Muscle of back (tissue), 3 donors: ENCODE measurements at regions not wholly inside any gene's neighbourhood (a gene's known extent, or its start where the extent isn't known, plus 50 kb on each side); places are given as distances from the start of the nearest gene placed in this dataset.

Experiments used
- DNase-seq, 3 donors: peaks; one replicate each; pipeline versions ENCODE4 v3.0.0 to v3.0.0-alpha.2; 2013

- no peak for DNase-seq
Measured at GRCh38 chr13:78981913-78982312, 323.0 kb upstream of the OBI1 start.

- DNase-seq = no peak
Measured at GRCh38 chr13:78979349-78979748, 320.4 kb upstream of the OBI1 start.

- DNase-seq = peak; percentile 40 to 73 (median 56)
Measured at GRCh38 chr13:78978381-78978998, 319.5 kb upstream of the OBI1 start.

GRCh38 chr13:78977311-78977710 is 318.4 kb upstream of the OBI1 start:
- DNase-seq = no peak

GRCh38 chr13:78976696-78977095 is 317.7 kb upstream of the OBI1 start:
- no peak for DNase-seq

GRCh38 chr13:78972561-78972960 is 313.6 kb upstream of the OBI1 start:
- no peak for DNase-seq

- no peak for DNase-seq
Measured at GRCh38 chr13:78971355-78972025, 312.5 kb upstream of the OBI1 start.

- DNase-seq = no peak
Measured at GRCh38 chr13:78960881-78961280, 301.9 kb upstream of the OBI1 start.

GRCh38 chr13:78958006-78958405 is 299.1 kb upstream of the OBI1 start:
- DNase-seq = peak in 2 of 3 donors; percentile 4 to 31

GRCh38 chr13:78940455-78941130 is 281.6 kb upstream of the OBI1 start:
- DNase-seq = no peak

- DNase-seq = no peak
Measured at GRCh38 chr13:78934336-78934735, 275.4 kb upstream of the OBI1 start.

GRCh38 chr13:78915015-78915414 is 256.1 kb upstream of the OBI1 start:
- no peak for DNase-seq

- DNase-seq = no peak
Measured at GRCh38 chr13:78913656-78914055, 254.7 kb upstream of the OBI1 start.

- DNase-seq = no peak
Measured at GRCh38 chr13:78910147-78910546, 251.2 kb upstream of the OBI1 start.

- no peak for DNase-seq
Measured at GRCh38 chr13:78909276-78909675, 250.3 kb upstream of the OBI1 start.

- no peak for DNase-seq
Measured at GRCh38 chr13:78907006-78907405, 248.1 kb upstream of the OBI1 start.

GRCh38 chr13:78897200-78897599 is 238.2 kb upstream of the OBI1 start:
- DNase-seq = no peak

GRCh38 chr13:78884571-78884970 is 225.6 kb upstream of the OBI1 start:
- DNase-seq = no peak

GRCh38 chr13:78881751-78882150 is 222.8 kb upstream of the OBI1 start:
- DNase-seq = peak in 2 of 3 donors; percentile 13 to 40

- no peak for DNase-seq
Measured at GRCh38 chr13:78881054-78881453, 222.1 kb upstream of the OBI1 start.

GRCh38 chr13:78876915-78877549 is 218.1 kb upstream of the OBI1 start:
- no peak for DNase-seq

- DNase-seq = no peak
Measured at GRCh38 chr13:78875792-78876580, 217.0 kb upstream of the OBI1 start.
